ENCODE measurements at regions not wholly inside any gene's neighbourhood (a gene's known extent, or its start where the extent isn't known, plus 50 kb on each side); places are given as distances from the start of the nearest gene placed in this dataset.

DNA sequence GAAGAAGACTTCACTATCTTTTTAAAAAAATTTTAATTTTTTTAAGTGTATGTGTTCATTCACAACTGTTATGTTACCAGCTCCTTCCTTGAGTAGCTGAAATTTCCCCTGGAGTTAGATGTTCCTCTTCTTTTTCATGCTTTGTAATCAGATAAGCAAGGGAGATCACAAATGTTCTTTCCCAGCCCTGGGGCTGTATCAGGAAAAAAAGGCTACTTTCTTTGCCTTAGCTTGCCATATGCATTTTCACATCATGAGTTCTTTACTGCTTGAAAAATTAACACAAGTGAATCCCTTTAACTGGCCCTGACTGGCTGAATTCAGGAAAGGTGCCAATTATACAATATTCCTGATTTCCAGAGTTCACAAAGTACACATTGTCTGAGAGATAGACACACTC is 353.2 kb upstream of the ATP11B start:
- in situ Hi-C loops (cut with MboI; ENCODE audit: low pct_unique_long_range_greater_than_20kb, low sequenced_read_pairs) = no loop called here
- no peak for DNase-seq

DNA sequence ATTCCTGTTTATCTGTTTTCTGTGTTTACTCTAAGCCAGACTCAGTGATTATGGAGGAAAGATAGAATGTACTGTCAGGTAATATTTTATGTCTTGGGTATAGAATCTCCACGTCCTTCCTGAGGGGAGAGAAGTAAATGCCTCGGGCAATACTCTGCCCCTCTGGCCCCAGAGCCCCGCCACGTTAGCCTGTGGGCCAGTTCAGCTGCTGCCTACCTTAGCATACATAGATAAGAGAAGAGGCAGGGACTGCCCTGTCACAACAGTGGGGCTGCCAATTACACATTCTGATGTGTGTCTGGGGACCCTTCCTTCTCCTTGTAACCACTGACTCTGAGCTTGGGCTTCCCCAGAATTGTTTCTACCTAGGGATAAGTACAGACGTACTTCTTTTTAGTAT is 347.7 kb upstream of the ATP11B start:
- no peak for DNase-seq
- in situ Hi-C loops (cut with MboI; ENCODE audit: low pct_unique_long_range_greater_than_20kb, low sequenced_read_pairs) = no loop called here

DNA sequence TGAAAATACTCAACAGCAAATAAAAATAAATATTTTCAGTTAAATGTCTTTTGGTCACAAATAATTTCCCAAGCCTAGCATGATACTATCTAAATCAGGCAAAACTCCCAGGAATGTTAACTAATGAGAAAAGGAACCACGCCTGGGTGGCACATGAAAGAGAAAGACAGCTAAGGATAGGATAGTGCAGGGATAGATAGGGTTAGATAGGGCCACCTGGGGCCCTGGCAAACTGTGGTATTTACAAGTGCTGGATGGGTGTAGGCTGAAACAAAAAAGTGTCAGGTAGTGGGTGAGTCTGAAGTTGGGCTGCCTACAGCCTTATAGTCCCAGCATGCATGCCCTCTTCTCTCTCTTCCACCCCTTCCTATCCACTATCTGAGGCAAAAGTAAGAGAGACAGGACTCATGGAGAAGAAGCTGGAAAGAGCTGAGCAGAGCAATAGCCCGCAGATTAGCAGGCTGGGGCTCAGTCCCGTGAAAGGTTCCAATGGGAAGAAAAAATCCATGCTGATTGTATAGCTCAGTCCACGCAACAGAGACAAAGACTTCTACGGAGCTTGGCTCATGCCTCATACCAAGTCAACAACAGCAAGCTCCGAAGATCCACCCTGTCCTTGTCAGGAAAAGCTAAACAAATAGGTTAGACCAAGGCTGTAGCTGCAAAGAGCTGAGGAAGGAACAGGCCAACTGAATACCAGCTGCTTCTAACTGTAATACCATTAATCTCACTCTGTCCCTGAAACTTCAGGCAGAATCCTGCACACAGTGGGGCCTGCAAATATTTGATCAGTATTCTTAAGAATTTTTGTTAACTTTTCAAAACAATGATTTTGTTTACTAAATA is 342.1 kb upstream of the ATP11B start:
- no peak for DNase-seq
- in situ Hi-C loops (cut with MboI; ENCODE audit: low pct_unique_long_range_greater_than_20kb, low sequenced_read_pairs) = no loop called here

GRCh38 chr3:182451871-182452270 is 341.4 kb upstream of the ATP11B start:
- no peak for DNase-seq
- in situ Hi-C loops (cut with MboI; ENCODE audit: low pct_unique_long_range_greater_than_20kb, low sequenced_read_pairs) = no loop called here

- no peak for DNase-seq
- in situ Hi-C loops (cut with MboI; ENCODE audit: low pct_unique_long_range_greater_than_20kb, low sequenced_read_pairs) = no loop called here
These were observed 338.3 kb upstream of the ATP11B start for GRCh38 chr3:182455011-182455410.

DNA sequence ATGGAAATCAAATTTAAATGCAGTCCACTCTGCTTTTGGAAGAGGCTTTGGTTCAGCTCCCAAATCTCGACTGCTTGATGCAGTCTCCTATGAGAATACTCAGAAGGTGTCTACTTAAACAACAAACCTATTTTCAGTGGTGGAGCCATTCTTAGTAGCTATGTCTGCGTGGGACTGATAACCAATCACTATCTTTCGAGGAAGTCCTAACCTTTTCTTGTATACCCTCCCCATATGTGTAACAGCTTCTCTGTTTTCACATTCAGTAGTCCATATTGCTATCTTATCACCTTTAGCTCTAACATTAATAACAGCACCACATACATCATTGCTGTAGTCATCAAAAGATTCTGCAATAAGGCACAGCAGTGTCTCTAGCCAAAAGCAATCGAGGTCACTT is 333.0 kb upstream of the ATP11B start:
- DNase-seq = no peak
- in situ Hi-C loops (cut with MboI; ENCODE audit: low pct_unique_long_range_greater_than_20kb, low sequenced_read_pairs) = no loop called here

GRCh38 chr3:182462152-182462551 is 331.2 kb upstream of the ATP11B start:
- DNase-seq = no peak
- in situ Hi-C loops (cut with MboI; ENCODE audit: low pct_unique_long_range_greater_than_20kb, low sequenced_read_pairs) = no loop called here

GRCh38 chr3:182464513-182465145 is 328.7 kb upstream of the ATP11B start:
- in situ Hi-C loops (cut with MboI; ENCODE audit: low pct_unique_long_range_greater_than_20kb, low sequenced_read_pairs) = no loop called here
- no peak for DNase-seq

DNA sequence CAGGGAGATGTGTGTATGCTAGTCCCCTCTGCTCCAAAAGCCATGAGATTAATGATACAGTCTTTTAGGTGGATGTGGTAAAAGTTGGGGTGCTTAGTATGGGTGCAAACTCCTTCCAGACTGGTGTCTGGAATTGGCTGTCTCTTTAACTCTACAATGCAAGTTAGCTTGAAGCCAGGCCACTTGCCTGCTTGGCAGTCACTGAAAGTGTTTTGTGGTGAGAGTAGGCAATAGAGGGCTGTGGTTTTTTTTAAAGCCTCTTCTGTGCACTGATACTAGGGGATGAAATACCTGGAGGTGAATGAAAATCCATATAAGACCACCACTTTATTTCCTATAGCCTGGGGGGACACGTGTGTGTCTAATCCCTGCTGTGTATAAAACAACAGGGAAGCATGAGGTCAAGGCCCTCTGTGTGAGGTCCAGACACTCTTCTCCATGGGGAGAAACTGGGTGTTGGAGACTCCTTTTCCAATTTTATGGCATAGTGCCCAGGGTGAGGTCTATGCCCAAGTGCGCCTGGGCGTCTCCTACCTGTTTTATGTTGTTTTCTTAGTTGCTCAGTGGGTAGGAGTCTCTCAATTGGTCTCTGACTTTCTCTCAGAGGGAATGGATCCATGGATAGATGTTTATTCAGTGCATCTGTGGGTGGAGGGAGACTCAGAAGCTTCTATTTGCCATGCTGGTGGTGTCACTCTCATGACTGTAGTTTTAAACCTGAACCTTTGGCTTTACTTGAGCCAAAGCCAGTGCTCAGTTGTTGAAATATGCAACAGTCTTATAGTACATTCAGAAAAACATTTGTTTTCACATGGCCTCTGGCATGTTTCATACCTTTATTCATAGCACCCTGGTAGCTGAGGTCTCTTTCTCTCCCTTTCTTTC is 327.8 kb upstream of the ATP11B start:
- DNase-seq = no peak
- in situ Hi-C loops (cut with MboI; ENCODE audit: low pct_unique_long_range_greater_than_20kb, low sequenced_read_pairs) = no loop called here

DNA sequence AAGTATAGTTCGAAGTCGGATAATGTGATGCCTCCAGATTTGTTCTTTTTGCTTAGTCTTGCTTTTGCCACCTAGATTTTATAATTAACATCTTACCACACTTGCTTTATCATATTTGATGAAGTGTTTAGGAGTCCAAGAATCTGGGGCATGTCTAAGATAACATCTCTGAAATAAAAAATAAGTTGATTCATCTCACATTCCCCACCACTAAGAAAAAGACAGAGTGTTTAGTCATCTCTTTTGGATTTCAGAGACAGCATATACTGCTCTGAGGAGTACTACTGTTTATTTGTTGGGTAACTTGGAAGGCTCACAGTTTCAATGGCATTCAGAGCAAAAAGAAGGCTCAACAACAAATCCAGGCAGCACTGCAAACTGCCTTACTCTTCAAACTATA is 324.2 kb upstream of the ATP11B start:
- no peak for DNase-seq
- in situ Hi-C loops (cut with MboI; ENCODE audit: low pct_unique_long_range_greater_than_20kb, low sequenced_read_pairs) = no loop called here

DNA sequence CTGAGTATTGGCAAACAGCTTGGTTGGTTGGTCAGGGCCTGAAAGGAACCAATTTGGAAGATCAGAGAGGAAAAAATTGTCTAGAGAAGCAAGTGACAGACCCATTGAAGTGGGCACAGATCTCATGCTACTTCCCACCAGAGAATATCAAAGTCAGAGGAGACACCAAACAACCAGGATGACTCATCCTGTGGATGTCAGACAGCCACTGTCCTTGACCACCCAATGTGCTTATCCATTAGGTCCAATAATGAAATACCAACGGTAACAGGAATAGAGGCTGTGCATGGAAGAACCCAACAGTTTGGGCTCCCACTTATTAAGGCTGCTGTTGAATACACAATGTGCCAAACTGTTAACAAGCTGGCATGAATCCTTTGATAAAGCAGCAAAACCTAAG is 323.1 kb upstream of the ATP11B start:
- DNase-seq = no peak
- in situ Hi-C loops (cut with MboI; ENCODE audit: low pct_unique_long_range_greater_than_20kb, low sequenced_read_pairs) = no loop called here

GRCh38 chr3:182473191-182473710 is 320.1 kb upstream of the ATP11B start:
- in situ Hi-C loops (cut with MboI; ENCODE audit: low pct_unique_long_range_greater_than_20kb, low sequenced_read_pairs) = no loop called here
- no peak for DNase-seq

DNA sequence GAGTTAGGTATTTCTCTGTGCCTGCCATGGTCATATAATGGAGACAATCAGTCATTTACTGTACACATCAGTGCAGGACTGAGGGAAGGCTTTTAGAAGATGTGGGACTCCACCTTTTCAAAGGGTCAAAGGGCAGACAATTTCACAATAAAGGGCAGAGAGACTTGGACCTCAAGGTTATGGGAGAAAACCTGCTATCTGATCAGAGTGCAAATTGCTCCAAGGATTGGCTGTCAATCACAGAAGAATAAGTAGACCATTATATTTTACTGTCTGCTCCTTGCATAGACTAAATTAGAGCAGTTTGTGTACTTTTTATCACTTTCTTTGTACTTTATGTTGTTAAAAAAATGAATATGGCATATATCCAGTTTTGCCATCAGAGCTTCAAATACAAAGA is 314.9 kb upstream of the ATP11B start:
- in situ Hi-C loops (cut with MboI; ENCODE audit: low pct_unique_long_range_greater_than_20kb, low sequenced_read_pairs) = no loop called here
- no peak for DNase-seq

DNA sequence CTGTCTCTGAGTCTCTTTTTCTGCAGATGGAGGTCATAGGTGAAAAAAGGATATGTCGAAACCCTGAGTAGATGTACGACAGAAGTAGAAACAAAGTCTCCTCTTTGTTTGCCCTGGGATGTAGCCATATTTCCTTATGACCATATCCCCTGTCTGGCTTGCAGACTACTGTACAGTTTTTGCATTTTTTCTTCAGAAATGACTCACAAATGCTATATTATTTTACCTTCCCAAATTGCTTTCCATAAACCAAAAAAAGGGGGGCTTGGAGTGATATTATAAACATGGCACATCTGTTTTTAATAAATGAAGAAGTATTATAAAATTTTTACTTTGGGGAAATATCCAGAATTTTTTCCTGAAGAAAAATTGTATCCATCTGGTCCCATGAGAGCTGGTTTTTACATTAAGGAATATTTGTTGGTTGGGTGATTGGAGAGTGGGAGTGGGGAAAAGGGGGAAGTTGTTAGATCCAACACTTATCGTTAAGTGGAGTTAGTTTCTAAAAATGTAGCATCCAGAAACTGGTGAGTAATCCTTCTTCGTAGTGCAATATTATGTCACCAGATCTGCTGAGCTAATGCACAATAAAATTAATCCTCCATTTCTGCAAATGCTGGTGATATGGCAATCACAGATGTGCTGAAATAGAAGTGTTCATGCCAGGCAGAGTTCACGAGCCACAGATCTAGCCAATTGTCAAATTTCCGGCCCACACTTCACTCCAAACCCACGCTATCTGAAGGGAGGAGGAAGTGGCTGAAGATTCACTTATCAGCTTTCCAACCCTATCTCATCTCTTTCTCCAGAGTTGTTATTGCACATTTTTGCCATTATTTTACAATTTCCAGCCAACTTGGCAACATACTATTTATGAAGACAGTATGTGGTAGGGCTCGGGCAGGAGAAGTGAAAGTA is 313.6 kb upstream of the ATP11B start:
- DNase-seq = no peak
- in situ Hi-C loops (cut with MboI; ENCODE audit: low pct_unique_long_range_greater_than_20kb, low sequenced_read_pairs) = no loop called here

DNA sequence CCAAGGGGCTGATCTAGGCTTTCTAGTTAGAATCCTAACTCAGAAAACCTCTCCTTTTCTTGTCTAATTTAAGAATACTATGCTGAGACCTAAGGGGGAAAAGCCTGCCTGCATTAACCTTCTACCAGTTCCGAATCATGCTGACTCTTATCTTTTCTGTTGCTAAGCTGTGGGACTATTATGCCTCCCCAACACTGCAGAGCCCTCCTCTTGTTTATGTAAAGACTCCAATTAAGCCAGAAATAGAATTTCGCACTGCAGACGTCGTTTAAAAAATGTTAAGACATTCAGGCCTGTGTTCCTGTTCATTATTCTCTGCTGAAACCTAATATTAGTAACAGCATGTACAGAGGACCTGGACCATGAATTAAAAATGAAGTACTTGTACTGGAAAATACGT is 310.6 kb upstream of the ATP11B start:
- DNase-seq = no peak
- in situ Hi-C loops (cut with MboI; ENCODE audit: low pct_unique_long_range_greater_than_20kb, low sequenced_read_pairs) = no loop called here

DNA sequence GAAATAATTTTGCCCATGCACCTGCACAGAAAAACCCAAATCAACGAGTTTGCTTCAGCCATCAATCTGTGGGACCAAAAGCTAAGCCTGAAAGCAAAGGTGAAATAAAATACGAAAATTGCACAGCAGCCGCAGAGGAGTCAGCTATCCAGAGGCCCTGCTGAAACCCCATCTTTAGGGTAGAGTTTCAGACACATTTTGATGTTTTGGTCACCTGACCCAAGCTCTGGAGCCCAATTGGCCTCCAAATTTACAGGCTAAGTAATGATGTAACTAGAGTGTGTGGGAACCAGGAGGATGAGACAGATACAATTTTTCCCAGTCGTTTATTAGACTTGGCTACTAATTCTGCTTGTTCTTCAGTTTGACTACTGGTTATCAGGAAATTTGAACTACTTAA is 308.6 kb upstream of the ATP11B start:
- in situ Hi-C loops (cut with MboI; ENCODE audit: low pct_unique_long_range_greater_than_20kb, low sequenced_read_pairs) = no loop called here
- DNase-seq = no peak

DNA sequence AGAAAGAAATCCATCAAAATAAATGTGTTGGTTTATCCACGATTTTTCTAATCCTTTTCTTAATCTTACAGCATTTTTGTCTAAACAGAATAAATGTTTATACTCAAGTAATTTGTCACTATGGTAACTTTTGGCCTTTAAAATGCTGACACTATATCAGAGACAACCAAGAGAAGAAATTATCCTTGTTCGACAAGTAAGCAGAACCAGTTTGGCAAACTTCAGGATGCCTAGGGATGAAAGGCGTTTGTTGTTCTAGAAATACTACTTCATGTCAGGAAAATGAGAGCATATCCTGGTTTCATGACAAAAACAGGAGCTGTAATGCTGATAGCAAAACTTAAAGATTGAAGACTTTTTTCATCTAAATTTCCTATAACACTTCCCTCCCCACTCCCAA is 308.0 kb upstream of the ATP11B start:
- in situ Hi-C loops (cut with MboI; ENCODE audit: low pct_unique_long_range_greater_than_20kb, low sequenced_read_pairs) = no loop called here
- DNase-seq = no peak

DNA sequence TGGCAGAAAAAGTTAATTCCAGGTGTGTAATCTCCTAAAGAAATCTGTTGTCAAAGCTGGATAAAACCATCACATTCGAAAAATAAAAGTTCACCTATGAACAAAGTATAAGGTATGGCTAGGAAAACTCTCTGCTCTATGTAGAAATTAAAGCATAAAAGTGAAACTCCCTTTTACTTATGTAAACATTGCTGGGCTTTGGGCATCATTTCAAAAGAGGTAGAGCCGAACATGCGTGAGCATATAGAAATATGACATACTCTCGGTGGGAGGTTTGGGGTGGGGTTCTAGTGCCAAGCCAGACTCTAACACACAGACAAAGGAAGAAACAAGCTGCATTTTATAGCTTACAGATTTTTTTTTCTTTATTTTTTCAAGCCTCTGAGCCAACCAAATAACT is 306.8 kb upstream of the ATP11B start:
- in situ Hi-C loops (cut with MboI; ENCODE audit: low pct_unique_long_range_greater_than_20kb, low sequenced_read_pairs) = no loop called here
- DNase-seq = no peak

GRCh38 chr3:182487143-182487542 is 306.2 kb upstream of the ATP11B start:
- in situ Hi-C loops (cut with MboI; ENCODE audit: low pct_unique_long_range_greater_than_20kb, low sequenced_read_pairs) = no loop called here
- no peak for DNase-seq

Data from KBM-7 (cell line).